Upper lobe of right lung (tissue), 1 donor: ENCODE measurements at regions not wholly inside any gene's neighbourhood (a gene's known extent, or its start where the extent isn't known, plus 50 kb on each side); places are given as distances from the start of the nearest gene placed in this dataset.
"Not testable (repeated sequence)": the region's sequence is repeated elsewhere in the genome, so short reads cannot be mapped to it uniquely, and the experiment has no call there.

ENCODE experiments used
- ATAC-seq: fragments of 200-7000 bp; cut with Tn5 transposase; one replicate; pipeline ENCODE4 v1.9.1; 2020; ENCODE audit warnings: mild to moderate bottlenecking, moderate library complexity
- DNase-seq: peaks from one replicate; pipeline ENCODE4 v3.0.0-alpha.2; 2020
- H3K27ac ChIP-seq: fragments of 200-600 bp; one replicate; pipeline ENCODE4 v1.8.0; 2022
- H3K27me3 ChIP-seq: fragments of 200-600 bp; one replicate; pipeline ENCODE4 v1.8.0; 2022; ENCODE audit warnings: mild to moderate bottlenecking
- H3K36me3 ChIP-seq: fragments of 200-600 bp; one replicate; pipeline ENCODE4 v1.8.0; 2022
- H3K4me1 ChIP-seq: fragments of 200-600 bp; one replicate; pipeline ENCODE4 v1.8.0; 2022
- H3K4me3 ChIP-seq: fragments of 200-600 bp; one replicate; pipeline ENCODE4 v1.8.0; 2022; ENCODE audit warnings: mild to moderate bottlenecking
- H3K9me3 ChIP-seq: fragments of 200-600 bp; one replicate; pipeline ENCODE4 v1.8.0; 2022
- CTCF ChIP-seq: fragments of 200-600 bp; IDR thresholded peaks from one replicate; pipeline ENCODE4 v1.8.0; 2022; ENCODE audit warnings: antibody characterized with exemption
- intact Hi-C: fragments of 100-400 bp; cut with DNase I; formaldehyde crosslinking; loops from one replicate; pipeline ENCODE4 v1.11.0; 2022
- donor health status: DM: no; HTN: yes; CAD: no; lungs with severe emphysema.

- ATAC-seq (peak; percentile 30), DNase-seq (no peak)
- H3K36me3 ChIP-seq, result no peaks in the 10 kb centered on the region
- no peak for TF ChIP-seq CTCF
- no peaks in the 10 kb centered on the region for H3K4me1 ChIP-seq
- no peaks in the 10 kb centered on the region for H3K9me3 ChIP-seq
- no peak overlapping the region for H3K4me3 ChIP-seq
- intact Hi-C loops, result no loop called here
- no peak overlapping the region for H3K27ac ChIP-seq
- H3K27me3 ChIP-seq, result no peaks in the 10 kb centered on the region
Measured at GRCh38 chr13:62168891-62169290, 753.2 kb upstream of the PCDH20 start.

- intact Hi-C loops, result no loop called here
- TF ChIP-seq CTCF, result no peak
- Histone ChIP-seq H3K4me1 (no peaks in the 10 kb centered on the region), H3K4me3 (no peak overlapping the region), H3K36me3 (no peaks in the 10 kb centered on the region), H3K27me3 (no peaks in the 10 kb centered on the region), H3K9me3 (no peaks in the 10 kb centered on the region), H3K27ac (no peak overlapping the region)
- no peak for ATAC-seq
- no peak for DNase-seq
Measured at GRCh38 chr13:62167650-62168172, 752.1 kb upstream of the PCDH20 start.

- no peaks in the 10 kb centered on the region for H3K9me3 ChIP-seq
- no peaks in the 10 kb centered on the region for H3K36me3 ChIP-seq
- ATAC-seq (no peak), DNase-seq (no peak)
- no peaks in the 10 kb centered on the region for H3K4me1 ChIP-seq
- no peak overlapping the region for H3K4me3 ChIP-seq
- no peak for TF ChIP-seq CTCF
- H3K27ac ChIP-seq, result no peak overlapping the region
- H3K27me3 ChIP-seq, result no peaks in the 10 kb centered on the region
- intact Hi-C loops, result no loop called here
Measured at GRCh38 chr13:62162860-62163259, 747.2 kb upstream of the PCDH20 start.

GRCh38 chr13:62158520-62158919 is 742.9 kb upstream of the PCDH20 start:
- ATAC-seq (no peak), DNase-seq (no peak)
- TF ChIP-seq CTCF, result no peak
- Histone ChIP-seq H3K9me3 (no peaks in the 10 kb centered on the region), H3K4me3 (no peak overlapping the region), H3K27ac (no peak overlapping the region), H3K27me3 (no peaks in the 10 kb centered on the region), H3K36me3 (no peaks in the 10 kb centered on the region), H3K4me1 (no peaks in the 10 kb centered on the region)
- intact Hi-C loops, result no loop called here

GRCh38 chr13:62151724-62152123 is 736.1 kb upstream of the PCDH20 start:
- H3K4me3 ChIP-seq, H3K27me3 ChIP-seq, H3K36me3 ChIP-seq, H3K27ac ChIP-seq, intact Hi-C loops, H3K9me3 ChIP-seq, H3K4me1 ChIP-seq, DNase-seq, ATAC-seq: not testable (repeated sequence)

- no peak overlapping the region for H3K4me3 ChIP-seq
- ATAC-seq (no peak), DNase-seq (no peak)
- intact Hi-C loops, result no loop called here
- H3K27ac ChIP-seq, result no peak overlapping the region
- no peaks in the 10 kb centered on the region for H3K4me1 ChIP-seq
- no peaks in the 10 kb centered on the region for H3K27me3 ChIP-seq
- TF ChIP-seq CTCF, result no peak
- H3K9me3 ChIP-seq, result peaks cover 11% of the 10 kb centered on the region
- H3K36me3 ChIP-seq, result no peaks in the 10 kb centered on the region
Measured at GRCh38 chr13:62142048-62142447, 726.4 kb upstream of the PCDH20 start.
